Mesendoderm (in vitro differentiated cells): ENCODE measurements at regions not wholly inside any gene's neighbourhood (a gene's known extent, or its start where the extent isn't known, plus 50 kb on each side); places are given as distances from the start of the nearest gene placed in this dataset.

Experiments
- DNase-seq: peaks from one replicate; pipeline ENCODE4 v3.0.0; 2013
- H2AK5ac ChIP-seq: 2 replicates; pipeline ENCODE4 v1.6.1; 2013; ENCODE audit warnings: low read length, inconsistent platforms
- H2BK120ac ChIP-seq: 2 replicates; pipeline ENCODE4 v1.6.1; 2013; ENCODE audit warnings: low read depth, mild to moderate bottlenecking, low read length, moderate library complexity, mixed read lengths
- H2BK15ac ChIP-seq: replicated peaks from 2 replicates; pipeline ENCODE4 v1.6.1; 2013; ENCODE audit warnings: low read depth, mild to moderate bottlenecking, moderate library complexity
- H2BK5ac ChIP-seq: 2 replicates; pipeline ENCODE4 v1.6.1; 2013; ENCODE audit warnings: low read length, inconsistent platforms
- H3K18ac ChIP-seq: 2 replicates; pipeline ENCODE4 v1.6.1; 2013; ENCODE audit warnings: mild to moderate bottlenecking, low read length, mixed read lengths
- H3K23ac ChIP-seq: one replicate; pipeline ENCODE4 v1.6.1; 2013; ENCODE audit warnings: low read length
- H3K27ac ChIP-seq: 2 replicates; pipeline ENCODE4 v1.5.1; 2013; ENCODE audit warnings: low read depth, mild to moderate bottlenecking, inconsistent platforms, low read length, moderate library complexity
- H3K27me3 ChIP-seq: 2 replicates; pipeline ENCODE4 v1.6.1; 2013; ENCODE audit warnings: low read length, control low read depth, mild to moderate bottlenecking, inconsistent platforms; ENCODE audit not compliant: insufficient read depth, poor library complexity
- H3K36me3 ChIP-seq: 2 replicates; pipeline ENCODE4 v1.6.1; 2013; ENCODE audit warnings: low read length, inconsistent platforms; ENCODE audit not compliant: control insufficient read depth, insufficient read depth
- H3K4ac ChIP-seq: one replicate; pipeline ENCODE4 v1.6.1; 2013; ENCODE audit warnings: low read depth, mild to moderate bottlenecking, low read length, moderate library complexity
- H3K4me1 ChIP-seq: 2 replicates; pipeline ENCODE4 v1.6.1; 2013; ENCODE audit warnings: low read depth, low read length, inconsistent platforms; ENCODE audit not compliant: control insufficient read depth
- H3K4me2 ChIP-seq: 2 replicates; pipeline ENCODE4 v1.6.1; 2013; ENCODE audit warnings: low read length
- H3K4me3 ChIP-seq: 2 replicates; pipeline ENCODE4 v1.5.1; 2013; ENCODE audit warnings: mild to moderate bottlenecking, low read length
- H3K56ac ChIP-seq: one replicate; pipeline ENCODE4 v1.6.1; 2013; ENCODE audit warnings: low read length
- H3K79me1 ChIP-seq: 2 replicates; pipeline ENCODE4 v1.6.1; 2013; ENCODE audit warnings: low read length, inconsistent platforms
- H3K79me2 ChIP-seq: 2 replicates; pipeline ENCODE4 v1.6.1; 2013; ENCODE audit warnings: mild to moderate bottlenecking, low read length; ENCODE audit not compliant: control insufficient read depth, insufficient read depth
- H3K9ac ChIP-seq: 2 replicates; pipeline ENCODE4 v1.6.1; 2013; ENCODE audit warnings: low read length, inconsistent platforms
- H4K5ac ChIP-seq: one replicate; pipeline ENCODE4 v1.6.1; 2013; ENCODE audit warnings: low read length
- H4K8ac ChIP-seq: one replicate; pipeline ENCODE4 v1.6.1; 2013; ENCODE audit warnings: low read depth, mild to moderate bottlenecking, control low read depth, low read length, moderate library complexity
- WGBS: extraction: QIAGEN DNeasy Blood & Tissue Kit; methylation state at CpG from one replicate; pipeline ENCODE4 v1.1.7; 2013; ENCODE audit warnings: low lambda C conversion rate, missing lambda C conversion rate; ENCODE audit not compliant: insufficient coverage; ENCODE audit errors: extremely low coverage; 5-methylcytosine and 5-hydroxymethylcytosine counted together

DNA sequence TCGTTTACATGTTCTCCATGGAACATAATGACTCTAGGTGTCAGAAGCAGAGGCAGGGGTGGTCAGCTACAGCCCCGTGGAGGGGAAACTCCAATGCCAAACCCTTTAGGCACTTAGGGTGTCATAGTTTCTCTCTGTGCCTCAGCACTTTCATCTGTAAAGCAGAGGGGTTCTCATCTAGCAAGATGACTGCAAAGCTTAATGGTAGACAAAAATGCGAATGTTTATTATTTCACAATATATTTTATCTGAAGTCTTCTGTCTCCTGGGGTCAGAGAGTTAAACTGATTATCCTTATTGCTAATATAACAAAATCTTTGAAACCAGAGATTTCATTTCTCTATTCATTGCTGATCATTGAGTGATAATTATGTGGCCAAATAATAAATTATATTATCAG, 522.5 kb downstream of the TSN start:
- H3K23ac ChIP-seq = no peak overlapping the region
- no peak overlapping the region for H3K18ac ChIP-seq
- H3K79me2 ChIP-seq = no peaks in the 10 kb centered on the region
- H3K36me3 ChIP-seq = no peaks in the 10 kb centered on the region
- no peak overlapping the region for H4K8ac ChIP-seq
- H3K9ac ChIP-seq = no peak overlapping the region
- H3K4me2 ChIP-seq = no peak overlapping the region
- no peak overlapping the region for H2AK5ac ChIP-seq
- no peak overlapping the region for H2BK120ac ChIP-seq
- H3K56ac ChIP-seq = no peak overlapping the region
- H4K5ac ChIP-seq = no peak overlapping the region
- DNase-seq = no peak
- no peaks in the 10 kb centered on the region for H3K27me3 ChIP-seq
- WGBS = no CpG with 5 or more reads among the region's 3 CpGs
- H2BK15ac ChIP-seq = no peak overlapping the region
- H3K4me3 ChIP-seq = no peak overlapping the region
- H3K4ac ChIP-seq = no peak overlapping the region
- no peak overlapping the region for H2BK5ac ChIP-seq
- no peaks in the 10 kb centered on the region for H3K4me1 ChIP-seq
- no peak overlapping the region for H3K27ac ChIP-seq
- H3K79me1 ChIP-seq = no peaks in the 10 kb centered on the region

GRCh38 chr2:122300758-122301157, 545.3 kb downstream of the TSN start:
- Histone ChIP-seq H3K79me2 (no peaks in the 10 kb centered on the region), H3K23ac (no peak overlapping the region), H3K18ac (no peak overlapping the region), H2AK5ac (no peak overlapping the region), H3K4ac (no peak overlapping the region), H3K4me1 (no peaks in the 10 kb centered on the region), H4K8ac (no peak overlapping the region), H3K27me3 (no peaks in the 10 kb centered on the region), H3K36me3 (no peaks in the 10 kb centered on the region), H3K4me2 (no peak overlapping the region), H2BK15ac (no peak overlapping the region), H3K27ac (no peak overlapping the region), H4K5ac (no peak overlapping the region), H3K56ac (no peak overlapping the region), H3K4me3 (no peak overlapping the region), H3K9ac (no peak overlapping the region), H2BK5ac (no peak overlapping the region), H2BK120ac (no peak overlapping the region), H3K79me1 (no peaks in the 10 kb centered on the region)
- no CpG with 5 or more reads among the region's 3 CpGs for WGBS
- peak; percentile 48 for DNase-seq

- whole genome bisulfite sequencing = no CpG with 5 or more reads among the region's 8 CpGs
- H3K27ac ChIP-seq = no peak overlapping the region
Measured at GRCh38 chr2:122307763-122308162, 552.3 kb downstream of the TSN start.

DNA sequence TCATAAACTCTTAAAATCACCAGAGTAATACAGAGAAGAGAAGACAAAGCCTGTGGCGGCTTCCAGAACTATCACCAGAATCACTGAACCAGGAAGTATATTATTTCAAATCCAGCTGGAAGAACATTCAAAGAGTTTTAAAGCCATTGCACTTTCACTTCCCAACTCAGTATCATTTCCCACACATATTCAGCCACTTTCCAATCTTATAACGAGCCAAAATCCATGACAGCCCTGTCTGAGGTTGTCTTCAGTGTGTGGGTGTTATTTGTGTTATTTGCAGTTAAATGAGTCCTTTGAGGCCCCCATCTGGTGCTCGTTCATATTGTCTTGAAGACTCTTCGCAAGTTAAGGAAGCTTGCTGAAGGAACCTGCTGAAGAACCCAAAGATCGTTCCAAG, 559.9 kb downstream of the TSN start:
- no peaks in the 10 kb centered on the region for H3K4me1 ChIP-seq
- DNase-seq = peak; percentile 29

More at GRCh38 chr2:122307763-122308162, 552.3 kb downstream of the TSN start:
- H2BK120ac ChIP-seq = no peak overlapping the region
- H3K79me2 ChIP-seq = no peaks in the 10 kb centered on the region
- H4K8ac ChIP-seq = no peak overlapping the region
- H2BK15ac ChIP-seq = no peak overlapping the region
- H3K23ac ChIP-seq = no peak overlapping the region
- H3K9ac ChIP-seq = no peak overlapping the region
- no peak overlapping the region for H3K18ac ChIP-seq
- H3K4me3 ChIP-seq = no peak overlapping the region
- no peaks in the 10 kb centered on the region for H3K4me1 ChIP-seq
- H2AK5ac ChIP-seq = no peak overlapping the region
- no peak overlapping the region for H4K5ac ChIP-seq
- no peaks in the 10 kb centered on the region for H3K79me1 ChIP-seq
- H3K56ac ChIP-seq = no peak overlapping the region
- no peaks in the 10 kb centered on the region for H3K27me3 ChIP-seq
- no peak overlapping the region for H3K4ac ChIP-seq
- DNase-seq = no peak
- H2BK5ac ChIP-seq = no peak overlapping the region
- H3K4me2 ChIP-seq = no peak overlapping the region
- no peaks in the 10 kb centered on the region for H3K36me3 ChIP-seq

DNA sequence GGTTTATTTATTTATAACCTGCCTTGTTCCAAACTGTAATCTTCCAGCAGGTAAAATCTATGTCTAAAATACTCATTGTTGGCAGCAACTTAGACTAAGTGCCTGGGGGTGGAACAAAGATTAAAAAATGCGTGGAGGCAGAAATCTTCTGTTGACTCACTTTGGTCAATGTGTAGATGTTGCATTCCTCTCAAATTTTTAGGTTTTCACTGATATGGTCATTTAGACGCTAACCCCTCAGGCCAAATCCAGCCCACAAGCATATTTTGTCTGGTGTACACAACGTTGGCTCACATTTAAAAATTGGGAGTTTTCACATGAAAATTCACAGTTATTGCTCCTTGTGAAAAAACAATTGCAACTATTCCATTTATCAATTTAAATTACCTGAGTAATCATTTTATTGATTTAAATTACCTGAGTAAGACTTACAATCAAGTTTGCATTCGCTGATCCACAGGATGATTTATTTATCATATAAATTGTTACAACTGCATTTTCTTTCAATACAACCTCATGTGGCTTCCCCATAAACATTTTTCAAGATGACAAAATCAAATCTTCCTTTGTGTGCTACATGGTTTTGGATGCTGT, 564.2 kb downstream of the TSN start:
- Histone ChIP-seq H3K56ac (no peak overlapping the region), H2BK5ac (no peak overlapping the region), H3K18ac (no peak overlapping the region), H3K23ac (no peak overlapping the region), H3K9ac (no peak overlapping the region), H3K4ac (no peak overlapping the region), H3K79me2 (no peaks in the 10 kb centered on the region), H3K27ac (no peak overlapping the region), H2BK120ac (no peak overlapping the region), H4K5ac (no peak overlapping the region), H3K27me3 (no peaks in the 10 kb centered on the region), H2AK5ac (no peak overlapping the region), H3K4me1 (no peaks in the 10 kb centered on the region), H3K79me1 (no peaks in the 10 kb centered on the region), H2BK15ac (no peak overlapping the region), H3K4me2 (no peak overlapping the region), H3K4me3 (no peak overlapping the region), H3K36me3 (no peaks in the 10 kb centered on the region), H4K8ac (no peak overlapping the region)
- DNase-seq = no peak
- no CpG with 5 or more reads among the region's 4 CpGs for WGBS

More for the DNA sequence above, 559.9 kb downstream of the TSN start:
- no peak overlapping the region for H2BK15ac ChIP-seq
- no peak overlapping the region for H2AK5ac ChIP-seq
- no peak overlapping the region for H4K8ac ChIP-seq
- no peak overlapping the region for H4K5ac ChIP-seq
- H3K27ac ChIP-seq = no peak overlapping the region
- no peak overlapping the region for H3K56ac ChIP-seq
- no CpG with 5 or more reads among the region's 5 CpGs for WGBS
- H3K79me1 ChIP-seq = no peaks in the 10 kb centered on the region
- no peak overlapping the region for H3K4me2 ChIP-seq
- no peaks in the 10 kb centered on the region for H3K79me2 ChIP-seq
- H3K4me3 ChIP-seq = no peak overlapping the region
- H2BK120ac ChIP-seq = no peak overlapping the region
- no peak overlapping the region for H3K9ac ChIP-seq
- no peak overlapping the region for H2BK5ac ChIP-seq
- no peak overlapping the region for H3K23ac ChIP-seq
- H3K27me3 ChIP-seq = no peaks in the 10 kb centered on the region
- H3K18ac ChIP-seq = no peak overlapping the region
- no peak overlapping the region for H3K4ac ChIP-seq
- no peaks in the 10 kb centered on the region for H3K36me3 ChIP-seq

DNA sequence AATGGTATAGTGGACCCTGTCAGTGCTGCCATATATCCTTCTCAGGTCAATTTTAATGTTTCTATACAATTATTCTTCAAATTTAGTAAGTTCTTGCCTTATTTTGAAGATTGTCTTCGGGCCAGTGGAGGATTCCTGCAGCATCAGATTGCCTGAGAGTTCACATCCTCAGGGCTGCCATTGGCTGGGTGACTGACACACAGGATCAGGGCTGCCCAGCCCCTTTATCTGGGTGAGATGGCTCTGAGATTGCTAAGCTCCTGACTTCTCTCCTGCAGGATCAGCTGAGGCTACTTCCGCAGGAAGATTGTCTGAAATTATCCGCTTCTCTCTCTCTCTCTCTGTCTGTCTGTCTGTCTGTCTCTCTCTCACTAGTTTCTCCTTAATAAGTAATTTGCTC, 567.4 kb downstream of the TSN start:
- Histone ChIP-seq H3K56ac (no peak overlapping the region), H2BK15ac (no peak overlapping the region), H2BK5ac (no peak overlapping the region), H3K23ac (no peak overlapping the region), H3K4me3 (no peak overlapping the region), H3K27me3 (no peaks in the 10 kb centered on the region), H3K4ac (no peak overlapping the region), H2AK5ac (no peak overlapping the region), H3K79me1 (no peaks in the 10 kb centered on the region), H3K9ac (no peak overlapping the region), H4K5ac (no peak overlapping the region), H3K4me1 (peaks cover 2% of the 10 kb centered on the region), H2BK120ac (no peak overlapping the region), H4K8ac (no peak overlapping the region), H3K36me3 (no peaks in the 10 kb centered on the region), H3K4me2 (no peak overlapping the region), H3K27ac (no peak overlapping the region), H3K18ac (no peak overlapping the region), H3K79me2 (no peaks in the 10 kb centered on the region)
- DNase-seq = peak; percentile 18
- no CpG with 5 or more reads among the region's 3 CpGs for WGBS
